KOPT-K1 (cell line): ENCODE measurements at regions not wholly inside any gene's neighbourhood (a gene's known extent, or its start where the extent isn't known, plus 50 kb on each side); places are given as distances from the start of the nearest gene placed in this dataset.

Experiments used
- H3K27ac ChIP-seq: fragments of 200-600 bp; sonication (generic); 2 replicates; pipeline ENCODE4 v1.5.1; 2016; ENCODE audit warnings: antibody characterized with exemption, mild to moderate bottlenecking, low read depth, low read length; ENCODE audit not compliant: poor library complexity, severe bottlenecking
- H3K36me3 ChIP-seq: fragments of 200-600 bp; sonication (generic); 2 replicates; pipeline ENCODE4 v1.5.1; 2017; ENCODE audit warnings: antibody characterized with exemption, mild to moderate bottlenecking, low read length, moderate library complexity; ENCODE audit not compliant: insufficient read depth
- H3K9me3 ChIP-seq: fragments of 200-600 bp; sonication (generic); 2 replicates; pipeline ENCODE4 v1.5.1; 2017; ENCODE audit warnings: antibody characterized with exemption, low read length, mild to moderate bottlenecking; ENCODE audit not compliant: insufficient read depth, poor library complexity, severe bottlenecking

GRCh38 chr3:67318162-67318561 lies 320.1 kb downstream of the KBTBD8 start:
- H3K9me3 ChIP-seq, result no peaks in the 10 kb centered on the region
- no peaks in the 10 kb centered on the region for H3K36me3 ChIP-seq
- no peak overlapping the region for H3K27ac ChIP-seq

GRCh38 chr3:67324554-67324953 lies 326.4 kb downstream of the KBTBD8 start:
- H3K36me3 ChIP-seq, result no peaks in the 10 kb centered on the region
- H3K9me3 ChIP-seq, result no peaks in the 10 kb centered on the region
- no peak overlapping the region for H3K27ac ChIP-seq
